BLaER1 treated with 17β-estradiol and CSF1 and Interleukin-3, amounts not matched to agents 10 nM and 100 nM (cell line): ENCODE measurements at regions not wholly inside any gene's neighbourhood (a gene's known extent, or its start where the extent isn't known, plus 50 kb on each side); places are given as distances from the start of the nearest gene placed in this dataset.

ENCODE experiments used
- H3K27ac ChIP-seq, 11 experiments: shearing (Covaris generic); formaldehyde crosslinking; 2 replicates each; pipeline ENCODE4 v1.8.1; 2022
- H3K27me3 ChIP-seq, 11 experiments: shearing (Covaris generic); formaldehyde crosslinking; 2 replicates each; pipeline ENCODE4 v1.8.1; 2022
- H3K36me3 ChIP-seq, 11 experiments: shearing (Covaris generic); formaldehyde crosslinking; 2 replicates each; pipeline ENCODE4 v1.8.1; 2022
- H3K4me1 ChIP-seq, 10 experiments: shearing (Covaris generic); formaldehyde crosslinking; 2 replicates each; pipeline ENCODE4 v1.8.1; 2022
- H3K4me2 ChIP-seq, 11 experiments: shearing (Covaris generic); formaldehyde crosslinking; 2 replicates each; pipeline ENCODE4 v1.8.1; 2022
- H3K4me3 ChIP-seq, 10 experiments: shearing (Covaris generic); formaldehyde crosslinking; 2 replicates each; pipeline ENCODE4 v1.8.1; 2022
- H3K9ac ChIP-seq, 11 experiments: shearing (Covaris generic); formaldehyde crosslinking; 2 replicates each; pipeline ENCODE4 v1.8.1; 2022
- H3K9me3 ChIP-seq, 11 experiments: shearing (Covaris generic); formaldehyde crosslinking; replicated peaks in 1 of 11; 2 replicates each; pipeline ENCODE4 v1.8.1; 2022
- H4K20me1 ChIP-seq, 11 experiments: shearing (Covaris generic); formaldehyde crosslinking; 2 replicates each; pipeline ENCODE4 v1.8.1; 2022
- Cebpa-rat ChIP-seq, 11 experiments: shearing (Covaris generic); IDR thresholded peaks; 2 replicates each; pipeline ENCODE4 v1.8.1; 2022

DNA sequence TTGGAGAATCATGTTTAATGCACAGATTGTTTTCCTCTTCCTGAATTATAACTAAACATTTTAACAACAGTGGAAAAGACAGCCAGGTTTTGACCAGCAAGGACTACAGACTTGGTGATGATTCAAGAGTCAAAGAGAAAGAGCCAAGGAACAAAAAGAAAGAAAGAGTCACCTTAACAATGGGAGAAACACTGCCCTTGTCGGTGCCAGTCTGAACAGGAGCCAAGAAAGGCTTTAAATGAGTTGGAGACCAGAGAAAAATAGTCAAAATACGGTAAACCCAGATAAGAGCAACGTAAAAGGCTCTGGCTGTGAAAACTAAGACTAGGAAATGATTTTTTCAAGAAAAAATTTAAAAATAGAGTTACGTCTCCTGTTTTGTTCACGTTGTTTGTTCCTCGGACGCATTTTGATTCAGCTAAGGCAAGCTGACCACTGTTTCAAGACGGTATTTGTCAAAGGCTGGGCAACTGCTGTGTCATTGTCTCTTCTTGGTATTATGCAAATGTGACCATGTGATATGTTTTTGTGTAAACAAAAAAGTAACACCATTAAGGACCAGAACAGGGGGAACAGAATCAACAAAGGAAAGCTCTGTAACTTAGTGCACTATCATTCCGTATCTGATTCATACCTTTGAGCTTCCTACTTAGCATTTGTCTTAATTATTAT is 634.5 kb downstream of the LIG4 start:
- H3K4me1 ChIP-seq, result no peaks in the 10 kb centered on the region
- no peak overlapping the region for H3K4me3 ChIP-seq
- H3K9me3 ChIP-seq, result no peaks in the 10 kb centered on the region; a peak in 1 of 22 replicates
- H3K27me3 ChIP-seq, result no peaks in the 10 kb centered on the region
- no peak for TF ChIP-seq Cebpa-rat (IDR thresholded peaks at IDR 0.05)
- H3K4me2 ChIP-seq, result no peak overlapping the region
- no peaks in the 10 kb centered on the region for H3K36me3 ChIP-seq
- H4K20me1 ChIP-seq, result no peaks in the 10 kb centered on the region
- no peak overlapping the region for H3K27ac ChIP-seq
- no peak overlapping the region for H3K9ac ChIP-seq

DNA sequence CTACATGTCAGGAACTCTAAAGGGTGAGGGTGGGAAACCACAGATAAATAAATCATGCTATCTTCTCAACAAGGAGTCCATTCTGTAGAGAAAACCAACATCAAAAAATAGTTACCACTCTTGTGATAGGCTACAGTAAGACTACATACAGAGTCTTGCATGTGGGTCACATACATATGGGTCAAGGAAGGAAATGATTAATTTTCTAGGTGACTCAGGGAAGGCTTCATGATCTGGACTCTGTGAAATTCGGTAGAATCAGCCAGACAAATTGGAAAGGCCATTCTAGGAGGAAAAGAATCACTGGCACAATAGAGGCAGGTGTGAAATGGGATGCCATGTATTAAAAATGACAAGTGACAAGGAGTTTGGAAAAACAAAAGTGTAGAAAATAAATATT is 638.9 kb downstream of the LIG4 start:
- Histone ChIP-seq H3K4me1 (no peaks in the 10 kb centered on the region), H3K4me2 (no peak overlapping the region), H3K9ac (no peak overlapping the region), H3K27ac (no peak overlapping the region), H3K9me3 (no peaks in the 10 kb centered on the region; a peak in 1 of 22 replicates), H3K4me3 (no peak overlapping the region), H3K27me3 (no peaks in the 10 kb centered on the region), H3K36me3 (no peaks in the 10 kb centered on the region), H4K20me1 (no peaks in the 10 kb centered on the region)
- TF ChIP-seq Cebpa-rat (IDR thresholded peaks at IDR 0.05), result no peak

DNA sequence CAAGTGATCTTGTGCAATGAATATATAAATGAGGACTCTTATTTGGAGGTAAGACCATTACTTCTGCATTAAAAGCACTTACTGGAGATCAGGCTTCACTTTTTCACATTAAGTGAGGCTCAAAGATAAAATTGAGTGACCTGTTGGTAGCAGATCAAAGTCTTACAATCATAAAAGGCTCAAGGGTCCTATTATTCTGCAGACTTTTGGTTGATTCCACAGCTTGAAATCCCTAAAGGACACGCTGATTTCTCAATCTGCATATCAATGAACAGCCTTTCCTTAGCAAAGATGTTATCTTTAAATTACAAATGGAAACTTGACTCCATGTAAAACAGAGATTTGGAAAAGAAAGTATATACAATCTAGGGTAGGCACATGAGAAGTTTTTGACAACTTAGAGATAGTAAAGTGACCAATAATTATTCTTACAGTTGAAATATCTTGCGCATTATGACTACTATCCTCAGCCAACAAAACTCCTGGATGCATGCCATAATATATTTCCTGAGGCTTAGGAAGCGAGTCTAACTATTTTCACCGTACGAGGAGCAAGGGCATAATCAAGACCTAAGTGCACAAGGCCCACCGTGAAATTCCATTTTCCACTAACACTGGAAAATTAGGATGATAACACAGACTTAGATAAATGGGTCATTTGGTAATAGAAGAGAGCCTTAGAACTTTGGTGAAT is 640.7 kb downstream of the LIG4 start:
- Histone ChIP-seq H3K4me2 (no peak overlapping the region), H3K9me3 (no peaks in the 10 kb centered on the region), H3K27ac (no peak overlapping the region), H3K4me3 (no peak overlapping the region), H3K4me1 (no peaks in the 10 kb centered on the region), H3K9ac (no peak overlapping the region), H3K36me3 (no peaks in the 10 kb centered on the region), H4K20me1 (no peaks in the 10 kb centered on the region), H3K27me3 (no peaks in the 10 kb centered on the region)
- no peak for TF ChIP-seq Cebpa-rat (IDR thresholded peaks at IDR 0.05)

DNA sequence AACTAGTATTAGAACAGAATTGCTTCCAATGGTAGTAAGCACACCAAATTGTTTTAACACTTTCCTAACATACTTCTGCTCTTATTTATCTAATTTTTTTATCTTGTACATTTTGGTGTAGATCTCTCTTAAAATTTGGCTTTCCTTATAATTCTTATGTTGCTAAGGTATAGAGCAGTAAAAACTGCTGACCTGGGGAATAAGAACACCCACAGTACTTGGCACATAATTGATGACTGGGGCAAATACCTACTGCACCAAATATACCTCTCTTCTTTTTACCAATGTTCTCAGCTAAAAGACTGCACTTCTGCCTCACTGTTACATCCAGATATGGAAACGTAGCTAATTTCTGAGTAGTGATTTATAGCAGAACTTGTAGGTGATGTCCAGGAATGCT is 642.2 kb downstream of the LIG4 start:
- Histone ChIP-seq H3K4me1 (no peaks in the 10 kb centered on the region), H3K9ac (no peak overlapping the region), H3K27me3 (no peaks in the 10 kb centered on the region), H3K4me2 (no peak overlapping the region), H3K4me3 (no peak overlapping the region), H3K36me3 (no peaks in the 10 kb centered on the region), H3K27ac (no peak overlapping the region), H4K20me1 (no peaks in the 10 kb centered on the region), H3K9me3 (no peaks in the 10 kb centered on the region)
- TF ChIP-seq Cebpa-rat (IDR thresholded peaks at IDR 0.05), result no peak

DNA sequence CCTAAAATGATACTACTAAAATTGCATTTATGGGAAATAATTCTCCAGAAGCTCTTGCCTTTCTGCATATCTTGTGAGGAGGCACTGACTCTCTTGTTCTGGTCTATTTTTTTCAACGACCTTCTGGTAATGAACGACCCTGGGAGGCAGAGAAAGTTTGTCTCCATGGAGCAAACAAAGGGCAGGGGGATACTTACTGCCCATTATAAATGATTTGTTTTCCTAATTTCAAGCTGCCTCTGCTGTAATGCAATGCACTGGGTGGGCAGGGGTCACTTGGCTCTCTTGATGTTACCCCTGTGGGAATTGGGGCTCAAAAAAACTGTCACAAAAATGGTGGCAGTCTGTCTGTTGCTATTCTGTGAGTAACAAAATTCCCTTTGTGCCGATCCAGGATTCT is 643.2 kb downstream of the LIG4 start:
- no peak for TF ChIP-seq Cebpa-rat (IDR thresholded peaks at IDR 0.05)
- Histone ChIP-seq H3K4me3 (no peak overlapping the region), H3K36me3 (no peaks in the 10 kb centered on the region), H3K27me3 (no peaks in the 10 kb centered on the region), H3K27ac (no peak overlapping the region), H3K9me3 (no peaks in the 10 kb centered on the region), H3K9ac (no peak overlapping the region), H3K4me2 (no peak overlapping the region), H3K4me1 (no peaks in the 10 kb centered on the region), H4K20me1 (no peaks in the 10 kb centered on the region)

DNA sequence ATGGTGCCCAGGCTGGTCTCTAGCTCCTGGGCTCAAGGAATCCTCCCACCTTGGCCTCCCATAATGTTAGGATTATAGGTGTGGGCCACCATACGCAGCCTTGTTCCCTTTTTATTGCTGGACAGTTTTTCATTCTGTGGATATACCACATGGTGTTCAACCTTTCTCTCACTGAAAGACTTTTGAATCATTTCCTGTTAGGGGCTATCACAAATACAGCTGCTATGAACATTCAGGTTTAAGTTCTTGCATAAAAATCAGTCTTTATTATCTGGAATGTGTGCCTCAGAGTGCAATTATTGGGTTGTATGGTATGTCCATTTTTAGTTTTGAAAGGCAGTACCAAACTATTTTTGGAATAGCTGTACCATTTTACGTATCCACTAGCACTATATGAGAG is 647.2 kb downstream of the LIG4 start:
- no peak overlapping the region for H3K4me2 ChIP-seq
- H4K20me1 ChIP-seq, result no peaks in the 10 kb centered on the region
- H3K27me3 ChIP-seq, result no peaks in the 10 kb centered on the region
- H3K9me3 ChIP-seq, result no peaks in the 10 kb centered on the region
- no peak for TF ChIP-seq Cebpa-rat (IDR thresholded peaks at IDR 0.05)
- no peak overlapping the region for H3K9ac ChIP-seq
- H3K4me1 ChIP-seq, result no peaks in the 10 kb centered on the region
- no peak overlapping the region for H3K27ac ChIP-seq
- no peaks in the 10 kb centered on the region for H3K36me3 ChIP-seq
- no peak overlapping the region for H3K4me3 ChIP-seq

DNA sequence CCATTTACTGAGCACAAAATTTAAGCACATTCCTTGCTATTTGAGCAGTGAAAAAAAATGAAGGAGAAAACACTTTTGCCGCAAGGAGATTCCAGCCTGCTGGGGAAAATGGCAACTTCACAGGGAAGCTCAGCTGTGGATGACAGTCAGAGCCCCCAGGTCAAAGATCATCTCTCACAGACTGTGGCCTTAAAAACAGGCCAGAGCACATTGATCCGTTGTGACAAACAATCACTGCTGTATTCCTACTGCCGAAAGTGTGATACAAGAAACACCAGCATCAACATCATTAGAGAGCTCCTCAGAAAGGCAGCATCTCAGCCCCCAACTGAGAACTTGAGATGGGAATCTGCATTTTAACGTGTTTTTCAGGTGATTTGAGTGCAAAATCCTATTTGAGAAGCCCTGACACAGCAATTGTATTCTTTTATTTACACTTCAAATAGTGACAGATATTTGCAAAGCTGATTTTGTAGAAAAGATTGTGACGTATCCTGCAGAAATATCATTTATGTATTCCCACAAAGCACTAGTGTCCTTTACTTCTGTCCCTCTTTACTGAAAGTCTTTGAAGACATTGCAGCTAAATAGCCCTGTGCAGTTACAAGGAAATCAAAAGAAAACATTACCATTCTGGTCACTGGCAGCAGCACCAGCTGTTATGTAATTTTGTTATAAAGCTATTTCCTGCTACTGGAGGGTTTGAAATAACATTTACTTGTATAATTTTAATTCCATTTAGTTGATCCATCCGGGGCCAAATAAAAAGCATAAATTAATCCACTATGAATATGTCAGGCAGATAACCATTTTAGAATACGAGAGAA is 652.0 kb downstream of the LIG4 start:
- no peak for TF ChIP-seq Cebpa-rat (IDR thresholded peaks at IDR 0.05)
- Histone ChIP-seq H3K27me3 (no peaks in the 10 kb centered on the region), H3K4me2 (no peak overlapping the region), H3K9me3 (no peaks in the 10 kb centered on the region), H3K9ac (no peak overlapping the region), H3K27ac (no peak overlapping the region), H3K4me1 (no peaks in the 10 kb centered on the region), H3K36me3 (no peaks in the 10 kb centered on the region), H3K4me3 (no peak overlapping the region), H4K20me1 (no peaks in the 10 kb centered on the region)

DNA sequence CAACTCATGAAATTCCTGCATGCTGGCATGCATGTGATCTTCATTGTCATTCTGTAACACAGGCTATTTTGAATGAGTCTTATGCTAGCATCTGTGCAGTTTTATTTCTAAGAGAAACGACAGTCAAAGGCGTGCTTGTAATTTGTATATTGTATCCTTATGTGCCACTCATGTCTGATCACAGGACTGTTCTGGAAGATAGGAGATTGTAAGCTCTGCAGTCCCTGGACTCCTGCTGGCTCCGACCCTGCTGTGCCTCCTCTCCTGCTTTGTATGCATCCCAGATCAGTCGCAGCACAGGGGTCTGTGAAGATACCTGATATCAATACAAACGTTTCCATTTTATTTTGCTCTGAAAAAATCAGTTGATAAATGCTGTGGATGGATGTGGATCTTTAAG is 653.1 kb downstream of the LIG4 start:
- Histone ChIP-seq H3K27ac (no peak overlapping the region), H3K36me3 (no peaks in the 10 kb centered on the region), H3K4me1 (no peaks in the 10 kb centered on the region), H4K20me1 (no peaks in the 10 kb centered on the region), H3K27me3 (no peaks in the 10 kb centered on the region), H3K4me3 (no peak overlapping the region), H3K9me3 (no peaks in the 10 kb centered on the region), H3K9ac (no peak overlapping the region), H3K4me2 (no peak overlapping the region)
- no peak for TF ChIP-seq Cebpa-rat (IDR thresholded peaks at IDR 0.05)

DNA sequence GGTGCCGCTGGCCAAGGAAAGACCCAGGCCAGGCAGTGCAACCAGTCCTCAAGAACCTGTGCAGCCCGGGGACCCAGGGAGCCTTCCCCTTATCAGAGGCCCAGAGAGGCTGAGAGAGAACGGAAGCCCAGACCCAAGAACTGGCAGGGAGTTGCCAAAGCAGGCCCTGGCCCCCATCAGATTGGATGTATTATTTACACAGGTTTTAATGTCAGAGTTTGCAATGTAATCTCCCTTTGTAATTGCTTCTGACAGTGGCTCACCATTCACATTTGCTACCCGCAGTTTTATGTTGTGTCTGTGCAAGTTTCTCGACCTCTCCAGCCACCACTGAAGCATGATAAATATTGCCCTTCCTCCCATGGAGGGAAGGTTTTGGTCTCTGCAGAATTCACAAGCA is 660.9 kb downstream of the LIG4 start:
- H3K4me1 ChIP-seq, result no peaks in the 10 kb centered on the region
- H3K27me3 ChIP-seq, result no peaks in the 10 kb centered on the region
- H3K27ac ChIP-seq, result no peak overlapping the region
- no peaks in the 10 kb centered on the region for H3K36me3 ChIP-seq
- no peaks in the 10 kb centered on the region for H3K9me3 ChIP-seq
- no peak overlapping the region for H3K4me2 ChIP-seq
- no peak overlapping the region for H3K9ac ChIP-seq
- H3K4me3 ChIP-seq, result no peak overlapping the region
- no peak for TF ChIP-seq Cebpa-rat (IDR thresholded peaks at IDR 0.05)
- no peaks in the 10 kb centered on the region for H4K20me1 ChIP-seq
